HepG2 (cell line): ENCODE measurements at regions not wholly inside any gene's neighbourhood (a gene's known extent, or its start where the extent isn't known, plus 50 kb on each side); places are given as distances from the start of the nearest gene placed in this dataset.

Experiments used
- ATAC-seq: fragments of 200-7000 bp; cut with Tn5 transposase; 3 replicates; pipeline ENCODE4 v1.9.1; 2020; ENCODE audit warnings: mild to moderate bottlenecking, moderate library complexity
- BruUV-seq: library from RNA; stranded (reverse); fragments of 400-500 nt; replicated peaks from 2 replicates; lab custom pipeline; 2021; lab: Mats Ljungman, UMichigan
- CTCF ChIA-PET: fragments of 300-600 bp; formaldehyde crosslinking; extraction: SDS; loops from one replicate; lab custom pipeline; 2021; ENCODE audit warnings: low total read pairs, inconsistent platforms, low intra/inter-chr PET ratio; lab: Yijun Ruan, JAX
- POLR2A ChIA-PET: fragments of 350-600 bp; sonication (Branson Sonifier 250); formaldehyde crosslinking; loops from one replicate; lab custom pipeline; 2020; ENCODE audit warnings: antibody characterized with exemption, inconsistent platforms; lab: Yijun Ruan, JAX
- DNase-seq: peaks from one replicate; pipeline ENCODE4 v3.0.0-alpha.2; 2015; ENCODE audit warnings: low spot score
- FAIRE-seq: peaks from 3 replicates; lab custom pipeline; 2011; peaks lifted over from hg19 to GRCh38; lab: Jason Lieb, UNC
- H2AFZ ChIP-seq: one replicate; pipeline ENCODE4 v1.6.1; 2011; ENCODE audit warnings: low read length, inconsistent platforms
- H3K27ac ChIP-seq: fragments of 300-600 bp; 3 replicates; pipeline ENCODE4 v1.8.0; 2011; ENCODE audit warnings: mixed run types, mild to moderate bottlenecking, mixed read lengths, low read length, inconsistent platforms; ENCODE audit not compliant: insufficient read depth; ENCODE audit errors: extremely low read length
- H3K27me3 ChIP-seq, 2 experiments: fragments of 200-600 bp in 1 of 2; 2 replicates in 1 of 2; 3 replicates in 1 of 2; pipeline versions ENCODE4 v1.6.0 to v1.8.0; 2011; ENCODE audit warnings: low read length in 2 of 2, mild to moderate bottlenecking in 2 of 2, moderate library complexity in 2 of 2, inconsistent platforms in 1 of 2; ENCODE audit not compliant: insufficient read depth in 2 of 2, control insufficient read depth in 1 of 2
- H3K36me3 ChIP-seq, 2 experiments: fragments of 200-600 bp in 1 of 2; replicated peaks in 1 of 2; 2 replicates in 1 of 2; 3 replicates in 1 of 2; pipeline versions ENCODE4 v1.5.1 to v1.8.0; 2011; ENCODE audit warnings: low read length in 2 of 2, inconsistent platforms in 1 of 2; ENCODE audit not compliant: insufficient read depth in 2 of 2, control insufficient read depth in 1 of 2
- H3K4me1 ChIP-seq: 2 replicates; pipeline ENCODE4 v1.5.1; 2012; ENCODE audit warnings: low read length, inconsistent platforms; ENCODE audit not compliant: insufficient read depth
- H3K4me2 ChIP-seq: 2 replicates; pipeline ENCODE4 v1.6.0; 2011; ENCODE audit warnings: low read depth, low read length, inconsistent platforms
- H3K4me3 ChIP-seq, 3 experiments: fragments of 200-600 bp in 1 of 3; sonication (generic), shearing (Covaris generic) in 1 of 3; replicated peaks in 1 of 3; 2 replicates each; pipeline ENCODE4 v1.5.1; 2011 to 2016; ENCODE audit warnings: low read length in 3 of 3, inconsistent platforms in 2 of 3, low read depth in 2 of 3, mild to moderate bottlenecking in 2 of 3, control low read depth in 1 of 3, mixed read lengths in 1 of 3; ENCODE audit not compliant: insufficient read depth in 1 of 3
- H3K79me2 ChIP-seq: one replicate; pipeline ENCODE4 v1.6.1; 2011; ENCODE audit warnings: low read length, inconsistent platforms; ENCODE audit not compliant: insufficient read depth
- H3K9ac ChIP-seq: 2 replicates; pipeline ENCODE4 v1.6.0; 2011; ENCODE audit warnings: mild to moderate bottlenecking, low read depth, low read length, inconsistent platforms; ENCODE audit not compliant: insufficient read depth
- H3K9me3 ChIP-seq: 2 replicates; pipeline ENCODE4 v1.5.1; 2012; ENCODE audit warnings: mild to moderate bottlenecking, low read length
- H4K20me1 ChIP-seq: 2 replicates; pipeline ENCODE4 v1.6.0; 2011; ENCODE audit warnings: inconsistent platforms, mild to moderate bottlenecking, low read length, moderate library complexity; ENCODE audit not compliant: insufficient read depth
- CHCHD3 ChIP-seq: sonication (generic); formaldehyde crosslinking; IDR thresholded peaks from 2 replicates; pipeline ENCODE4 v1.8.0; 2022; ENCODE audit warnings: mild to moderate bottlenecking, missing genetic modification reagents, moderate library complexity
- ETV5 ChIP-seq: IDR thresholded peaks from 2 replicates; pipeline ENCODE4 v1.6.1; 2018; ENCODE audit warnings: missing biosample characterization, missing genetic modification reagents, inconsistent platforms, borderline replicate concordance
- FOXM1 ChIP-seq: sonication (generic); formaldehyde crosslinking; IDR thresholded peaks from 2 replicates; pipeline ENCODE4 v1.5.0; 2020; ENCODE audit warnings: missing genetic modification reagents
- GPBP1L1 ChIP-seq: sonication (generic); formaldehyde crosslinking; IDR thresholded peaks from 2 replicates; pipeline ENCODE4 v1.5.0; 2020; ENCODE audit warnings: mild to moderate bottlenecking, missing genetic modification reagents
- JDP2 ChIP-seq: sonication (generic); formaldehyde crosslinking; IDR thresholded peaks from 2 replicates; pipeline ENCODE4 v1.8.1; 2022; ENCODE audit warnings: missing genetic modification reagents, borderline replicate concordance
- KLF13 ChIP-seq: sonication (generic); formaldehyde crosslinking; IDR thresholded peaks from 2 replicates; pipeline ENCODE4 v1.4.0; 2020; ENCODE audit warnings: mild to moderate bottlenecking, missing genetic modification reagents
- KLF6 ChIP-seq: IDR thresholded peaks from 2 replicates; pipeline ENCODE4 v1.8.0; 2016; ENCODE audit warnings: missing biosample characterization, missing genetic modification reagents
- MTERF4 ChIP-seq: sonication (generic); formaldehyde crosslinking; IDR thresholded peaks from 2 replicates; pipeline ENCODE4 v1.8.0; 2023; ENCODE audit warnings: mild to moderate bottlenecking, missing genetic modification reagents
- NFYC ChIP-seq: IDR thresholded peaks from 2 replicates; pipeline ENCODE4 v1.6.1; 2016; ENCODE audit warnings: missing genetic modification reagents, missing compliant biosample characterization
- PCBP1 ChIP-seq: fragments of 200-400 bp; formaldehyde crosslinking; IDR thresholded peaks from 2 replicates; pipeline ENCODE4 v1.6.1; 2017; ENCODE audit warnings: mild to moderate bottlenecking, low read depth, low read length, borderline replicate concordance
- PRPF4 ChIP-seq: fragments of 200-400 bp; formaldehyde crosslinking; IDR thresholded peaks from 2 replicates; pipeline ENCODE4 v1.6.1; 2016; ENCODE audit warnings: low read length, low read depth; ENCODE audit not compliant: poor library complexity, severe bottlenecking
- XRCC5 ChIP-seq: fragments of 200-400 bp; formaldehyde crosslinking; optimal IDR thresholded peaks from 2 replicates; pipeline ENCODE3; 2017; ENCODE audit warnings: mild to moderate bottlenecking, low read length
- ZMYM2 ChIP-seq: sonication (generic); formaldehyde crosslinking; IDR thresholded peaks from 2 replicates; pipeline ENCODE4 v1.8.0; 2022; ENCODE audit warnings: mild to moderate bottlenecking, missing genetic modification reagents
- ZNF235 ChIP-seq: sonication (generic); formaldehyde crosslinking; IDR thresholded peaks from 2 replicates; pipeline ENCODE4 v1.8.1; 2023; ENCODE audit warnings: mild to moderate bottlenecking, missing genetic modification reagents, borderline replicate concordance
- ZNF543 ChIP-seq: sonication (generic); formaldehyde crosslinking; IDR thresholded peaks from 2 replicates; pipeline ENCODE4 v1.4.0; 2020; ENCODE audit warnings: mild to moderate bottlenecking, missing genetic modification reagents
- ZNF644 ChIP-seq: IDR thresholded peaks from 2 replicates; pipeline ENCODE4 v1.6.1; 2016; ENCODE audit warnings: low read depth
- ZNF775 ChIP-seq: sonication (generic); formaldehyde crosslinking; IDR thresholded peaks from 2 replicates; pipeline ENCODE4 v1.4.0; 2020; ENCODE audit warnings: missing genetic modification reagents, mild to moderate bottlenecking, moderate library complexity, borderline replicate concordance
- WGBS: methylation state at CpG from one replicate; pipeline ENCODE4 v1.1.6; 2017; ENCODE audit warnings: low lambda C conversion rate; 5-methylcytosine and 5-hydroxymethylcytosine counted together
- in situ Hi-C: cut with HindIII; loops from 2 replicates; pipeline ENCODE4 v1.10.0; 2017; ENCODE audit warnings: low pct_unique_long_range_greater_than_20kb; ENCODE audit not compliant: extremely low pct_ligation_motif_present
- intact Hi-C: fragments of 100-400 bp; cut with micrococcal nuclease; formaldehyde crosslinking; loops from one replicate; pipeline ENCODE4 v1.10.0; 2022; ENCODE audit not compliant: unreplicated experiment
- TF ChIP-seq, protein P1 (sequence below): IDR thresholded peaks from 2 replicates; pipeline ENCODE4 v1.6.1; 2012; ENCODE audit warnings: low read length, improper control_type of control experiment
- TF ChIP-seq, protein P2 (sequence below): IDR thresholded peaks from 2 replicates; pipeline ENCODE4 v1.6.1; 2016

DNA sequence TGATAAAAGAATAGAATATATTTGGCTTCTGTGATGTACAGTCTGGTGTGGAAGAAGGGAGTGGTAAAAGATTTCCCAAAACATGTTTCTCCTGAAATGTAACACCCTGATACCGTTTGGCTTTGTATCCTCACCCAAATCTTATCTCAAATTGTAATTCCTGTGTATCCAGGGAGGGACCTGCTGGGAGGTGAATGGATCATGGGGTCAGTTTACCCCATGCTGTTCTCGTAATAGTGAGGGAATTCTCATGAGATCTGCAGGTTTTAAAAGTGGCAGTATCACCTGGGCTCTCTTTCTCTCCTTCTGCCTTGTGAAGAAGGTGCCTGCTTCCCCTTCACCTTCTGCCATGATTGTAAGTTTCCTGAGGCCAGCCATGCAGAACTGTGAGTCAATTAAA, 1070.8 kb downstream of the IGSF11 start (continued):
- TF ChIP-seq, protein P1, sequence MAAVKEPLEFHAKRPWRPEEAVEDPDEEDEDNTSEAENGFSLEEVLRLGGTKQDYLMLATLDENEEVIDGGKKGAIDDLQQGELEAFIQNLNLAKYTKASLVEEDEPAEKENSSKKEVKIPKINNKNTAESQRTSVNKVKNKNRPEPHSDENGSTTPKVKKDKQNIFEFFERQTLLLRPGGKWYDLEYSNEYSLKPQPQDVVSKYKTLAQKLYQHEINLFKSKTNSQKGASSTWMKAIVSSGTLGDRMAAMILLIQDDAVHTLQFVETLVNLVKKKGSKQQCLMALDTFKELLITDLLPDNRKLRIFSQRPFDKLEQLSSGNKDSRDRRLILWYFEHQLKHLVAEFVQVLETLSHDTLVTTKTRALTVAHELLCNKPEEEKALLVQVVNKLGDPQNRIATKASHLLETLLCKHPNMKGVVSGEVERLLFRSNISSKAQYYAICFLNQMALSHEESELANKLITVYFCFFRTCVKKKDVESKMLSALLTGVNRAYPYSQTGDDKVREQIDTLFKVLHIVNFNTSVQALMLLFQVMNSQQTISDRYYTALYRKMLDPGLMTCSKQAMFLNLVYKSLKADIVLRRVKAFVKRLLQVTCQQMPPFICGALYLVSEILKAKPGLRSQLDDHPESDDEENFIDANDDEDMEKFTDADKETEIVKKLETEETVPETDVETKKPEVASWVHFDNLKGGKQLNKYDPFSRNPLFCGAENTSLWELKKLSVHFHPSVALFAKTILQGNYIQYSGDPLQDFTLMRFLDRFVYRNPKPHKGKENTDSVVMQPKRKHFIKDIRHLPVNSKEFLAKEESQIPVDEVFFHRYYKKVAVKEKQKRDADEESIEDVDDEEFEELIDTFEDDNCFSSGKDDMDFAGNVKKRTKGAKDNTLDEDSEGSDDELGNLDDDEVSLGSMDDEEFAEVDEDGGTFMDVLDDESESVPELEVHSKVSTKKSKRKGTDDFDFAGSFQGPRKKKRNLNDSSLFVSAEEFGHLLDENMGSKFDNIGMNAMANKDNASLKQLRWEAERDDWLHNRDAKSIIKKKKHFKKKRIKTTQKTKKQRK: no peak
- TF ChIP-seq ZNF543 (CRISPR knock-in tag) (no peak), JDP2 (CRISPR knock-in tag) (no peak)

DNA sequence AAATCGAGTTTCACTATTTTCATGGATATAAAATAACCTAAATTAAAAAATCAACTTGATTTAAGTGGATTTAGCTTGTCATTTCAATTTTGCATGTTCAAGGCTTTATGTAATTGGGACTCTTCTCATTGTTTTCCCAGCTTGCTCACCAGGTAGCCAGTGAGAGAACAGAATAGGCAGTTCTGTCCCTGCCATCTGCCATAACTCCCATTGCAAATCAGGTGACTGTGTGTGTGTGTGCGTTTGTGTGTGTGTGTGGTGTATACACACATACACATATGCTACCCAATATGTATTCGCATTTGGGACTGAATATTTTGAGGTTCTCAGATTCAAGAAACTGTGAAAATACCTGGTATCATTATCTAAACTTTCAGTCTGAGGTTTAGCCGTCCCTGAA, 1069.8 kb downstream of the IGSF11 start:
- Histone ChIP-seq H3K4me3 (no peak overlapping the region), H3K36me3 (no peaks in the 10 kb centered on the region), H3K27me3 (no peaks in the 10 kb centered on the region), H2AFZ (no peak overlapping the region), H3K4me1 (no peaks in the 10 kb centered on the region), H3K9me3 (no peaks in the 10 kb centered on the region), H4K20me1 (no peaks in the 10 kb centered on the region), H3K9ac (no peak overlapping the region), H3K27ac (no peak overlapping the region), H3K4me2 (no peak overlapping the region), H3K79me2 (no peaks in the 10 kb centered on the region)
- no peak for FAIRE-seq
- CTCF ChIA-PET: no interaction called here
- no peak for DNase-seq
- WGBS: 3% methylated on average over 4 of the region's 4 CpGs
- POLR2A ChIA-PET: no interaction called here
- intact Hi-C loops: no loop called here
- in situ Hi-C loops: no loop called here
- BruUV-seq: no TSS peak
- ATAC-seq: no peak
- TF ChIP-seq CHCHD3 (CRISPR knock-in tag): no peak
- TF ChIP-seq, protein P2, sequence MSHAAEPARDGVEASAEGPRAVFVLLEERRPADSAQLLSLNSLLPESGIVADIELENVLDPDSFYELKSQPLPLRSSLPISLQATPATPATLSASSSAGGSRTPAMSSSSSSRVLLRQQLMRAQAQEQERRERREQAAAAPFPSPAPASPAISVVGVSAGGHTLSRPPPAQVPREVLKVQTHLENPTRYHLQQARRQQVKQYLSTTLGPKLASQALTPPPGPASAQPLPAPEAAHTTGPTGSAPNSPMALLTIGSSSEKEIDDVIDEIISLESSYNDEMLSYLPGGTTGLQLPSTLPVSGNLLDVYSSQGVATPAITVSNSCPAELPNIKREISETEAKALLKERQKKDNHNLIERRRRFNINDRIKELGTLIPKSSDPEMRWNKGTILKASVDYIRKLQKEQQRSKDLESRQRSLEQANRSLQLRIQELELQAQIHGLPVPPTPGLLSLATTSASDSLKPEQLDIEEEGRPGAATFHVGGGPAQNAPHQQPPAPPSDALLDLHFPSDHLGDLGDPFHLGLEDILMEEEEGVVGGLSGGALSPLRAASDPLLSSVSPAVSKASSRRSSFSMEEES: no peak
- no peak for TF ChIP-seq ZNF235 (CRISPR knock-in tag)
- no peak for TF ChIP-seq ZNF644 (CRISPR knock-in tag)
- TF ChIP-seq GPBP1L1: no peak
- no peak for TF ChIP-seq KLF13 (CRISPR knock-in tag)
- no peak for TF ChIP-seq MTERF4 (CRISPR knock-in tag)
- no peak for TF ChIP-seq NFYC (CRISPR knock-in tag)
- no peak for TF ChIP-seq PRPF4
- TF ChIP-seq KLF6 (CRISPR knock-in tag): no peak
- no peak for TF ChIP-seq PCBP1
- no peak for TF ChIP-seq ZNF775 (CRISPR knock-in tag)
- no peak for TF ChIP-seq ETV5 (CRISPR knock-in tag)
- no peak for TF ChIP-seq XRCC5
- TF ChIP-seq FOXM1: no peak
- TF ChIP-seq ZMYM2 (CRISPR knock-in tag): no peak
